Inflammatory macrophage treated with lipopolysaccharide for 1 hour (primary cell): ENCODE measurements at regions not wholly inside any gene's neighbourhood (a gene's known extent, or its start where the extent isn't known, plus 50 kb on each side); places are given as distances from the start of the nearest gene placed in this dataset.
A peak's percentile ranks its signal among the peaks of the same experiment; 100 is the strongest.

Experiments
- DNase-seq, 2 donors: peaks; one replicate each; pipeline ENCODE4 v3.0.0-alpha.2; 2020 to 2022

DNA sequence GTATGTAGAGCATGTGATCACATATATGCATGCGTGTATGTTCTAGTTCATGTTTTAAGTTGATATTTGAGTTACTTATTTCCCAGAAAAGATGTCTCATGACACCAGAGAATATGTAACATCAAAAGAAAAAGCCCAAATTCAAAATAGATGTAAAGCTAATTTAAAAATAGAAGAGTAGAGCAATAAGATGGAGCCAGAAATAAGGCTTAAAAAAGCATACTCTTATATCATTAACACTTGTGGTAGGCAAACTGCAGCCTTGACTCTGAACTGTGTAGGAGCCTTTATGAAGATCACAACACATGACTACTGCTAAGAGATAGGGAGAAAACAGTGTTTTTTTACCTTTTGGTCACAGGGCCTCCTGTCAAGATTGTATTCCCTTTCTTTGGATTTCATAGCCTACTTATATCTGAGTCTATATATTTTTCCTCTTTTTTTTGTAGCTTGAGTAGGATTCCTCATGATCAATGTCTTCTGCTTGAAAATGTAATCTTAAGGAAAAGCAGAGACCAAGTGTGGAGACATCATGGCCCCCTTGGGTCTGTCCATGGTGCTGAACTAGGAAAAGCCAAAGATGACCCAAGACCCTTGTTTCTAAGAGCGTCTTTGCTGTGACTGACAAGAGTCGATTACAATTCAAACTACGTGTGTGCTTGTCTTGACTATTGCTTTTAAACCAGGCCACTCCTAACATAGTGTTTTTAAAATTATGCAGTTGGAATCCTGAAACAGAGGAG lies 390.4 kb downstream of the SHISA9 start:
- no peak for DNase-seq

DNA sequence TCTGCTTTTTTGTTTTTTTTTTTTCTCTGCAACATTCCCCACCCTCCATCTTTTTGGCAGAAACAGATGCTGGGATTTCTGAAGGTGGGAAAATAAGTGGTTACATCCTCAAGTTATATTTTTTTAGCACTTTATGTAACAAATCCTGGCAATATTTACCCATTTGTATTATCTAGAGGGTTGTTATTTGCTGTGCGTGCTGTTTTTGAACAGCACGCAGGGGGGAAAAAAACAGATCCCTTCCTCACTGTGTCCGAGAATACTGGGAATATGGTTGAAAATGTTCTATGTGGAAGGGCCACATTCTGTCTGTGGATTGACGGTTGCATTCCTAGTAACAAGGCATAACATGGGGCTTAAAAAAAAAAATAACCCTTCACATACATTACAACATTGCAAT lies 394.8 kb downstream of the SHISA9 start:
- no peak for DNase-seq

GRCh38 chr16:13298666-13299065 lies 397.3 kb downstream of the SHISA9 start:
- no peak for DNase-seq

- no peak for DNase-seq
These were observed 398.9 kb downstream of the SHISA9 start for GRCh38 chr16:13300066-13300840.

DNA sequence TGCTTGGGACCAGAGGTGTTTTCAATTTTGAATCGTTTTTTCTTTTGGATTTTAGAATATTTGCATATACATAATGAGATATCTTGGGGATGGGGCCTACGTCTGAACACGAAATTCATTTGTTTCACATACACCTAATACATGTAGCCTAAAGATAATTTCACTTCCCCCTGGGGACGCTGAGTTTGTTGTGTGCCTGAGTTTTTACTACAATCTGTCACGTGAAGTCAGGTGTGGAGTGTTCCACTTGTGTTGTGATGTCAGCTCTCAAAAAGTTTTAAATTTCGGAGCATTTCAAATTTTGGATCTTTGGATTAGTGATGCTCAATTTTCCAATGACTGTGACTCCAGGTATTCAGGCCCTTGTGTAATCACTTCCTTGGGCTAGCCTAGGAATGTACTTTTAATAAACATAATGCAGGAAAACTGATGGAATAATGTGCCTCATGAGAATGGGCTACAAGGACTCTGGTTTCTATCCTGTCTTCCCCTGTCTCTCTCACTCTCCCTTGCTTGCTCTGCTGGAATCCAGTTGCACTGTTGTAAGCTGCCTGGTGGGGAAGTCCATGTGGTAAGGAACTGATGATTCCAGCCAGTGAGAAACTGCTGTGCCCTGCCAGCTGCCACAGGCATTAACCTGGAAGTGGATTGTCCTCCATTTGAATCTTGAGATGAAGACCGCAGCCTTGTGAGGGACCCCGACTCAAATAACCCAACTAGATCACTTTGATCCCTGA lies 403.8 kb downstream of the SHISA9 start:
- no peak for DNase-seq

DNA sequence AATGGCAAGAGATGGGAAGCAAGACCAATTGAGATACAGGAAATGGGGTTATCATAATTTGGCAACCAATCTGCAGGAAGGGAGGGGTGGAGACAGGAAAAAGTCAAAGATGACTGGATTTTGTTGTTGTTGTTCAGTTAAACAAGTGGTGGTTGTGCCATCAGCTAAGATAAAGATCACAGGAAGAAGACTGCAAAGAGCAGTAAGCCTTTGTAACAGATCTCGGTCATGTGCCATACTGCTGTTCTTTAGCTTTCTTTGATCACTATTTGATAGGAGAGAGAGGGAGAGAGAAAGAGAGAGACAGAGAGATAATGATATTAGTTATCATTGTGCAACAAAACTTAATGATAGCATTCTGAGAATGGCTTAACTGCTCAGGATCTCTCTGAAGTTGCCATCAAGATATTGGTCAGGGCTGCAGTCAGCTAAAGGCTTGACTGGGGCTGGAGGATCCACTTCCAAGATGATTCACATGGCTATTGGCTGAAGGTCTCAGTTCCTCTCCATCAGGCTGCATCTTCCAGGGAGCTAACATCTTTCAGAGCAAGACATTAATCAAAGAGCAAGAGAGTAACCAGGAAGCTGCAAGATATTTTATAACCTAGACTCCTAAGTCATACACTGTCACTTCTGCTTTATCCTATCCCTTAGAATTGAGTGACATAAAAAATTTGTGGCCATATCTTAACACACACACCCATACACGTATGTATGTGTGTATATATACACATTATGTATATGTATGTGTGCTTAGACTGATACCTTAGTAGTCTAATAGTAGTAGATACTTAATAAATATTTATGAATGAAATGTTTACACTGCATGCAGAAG lies 405.0 kb downstream of the SHISA9 start:
- no peak for DNase-seq

DNA sequence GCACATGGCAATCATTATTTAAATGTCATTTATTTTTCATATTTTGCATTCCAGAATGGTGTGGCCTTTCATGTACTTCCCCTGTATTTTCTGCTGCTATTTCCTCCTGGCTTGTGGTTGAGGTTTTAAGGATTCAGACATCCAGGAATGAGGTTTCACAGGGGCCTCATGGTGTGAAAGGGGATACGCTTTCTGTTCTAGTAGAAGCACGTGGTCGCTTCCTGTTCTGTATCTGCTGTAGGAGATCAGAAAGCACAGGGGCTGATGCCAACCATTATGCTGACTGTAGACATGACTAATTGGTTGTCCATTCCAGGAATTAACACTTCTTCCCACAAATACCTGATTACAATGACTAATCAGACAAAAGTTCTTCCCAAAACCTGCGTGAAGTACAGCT lies 405.9 kb downstream of the SHISA9 start:
- no peak for DNase-seq

- no peak for DNase-seq
These were observed 406.5 kb downstream of the SHISA9 start for GRCh38 chr16:13307851-13308250.

GRCh38 chr16:13312063-13312462 lies 410.7 kb downstream of the SHISA9 start:
- DNase-seq = no peak

DNA sequence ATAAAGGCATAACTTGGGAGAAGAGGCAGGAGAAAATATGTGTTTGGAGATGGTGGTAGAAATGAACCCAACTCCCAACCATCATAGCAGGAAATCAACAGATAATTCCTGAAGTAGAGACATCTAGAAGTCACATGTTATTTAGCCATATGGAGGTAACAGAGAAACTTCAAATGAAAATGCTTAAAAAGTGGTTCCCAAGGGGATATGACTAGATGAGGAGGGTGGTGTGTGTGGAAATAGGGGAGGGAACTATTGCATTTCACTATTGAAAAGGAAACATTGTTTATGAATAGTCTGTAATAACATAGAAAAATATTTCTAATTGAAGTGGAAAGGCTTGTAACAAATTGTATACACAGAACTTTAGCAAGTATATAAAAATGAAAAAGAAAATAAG lies 412.0 kb downstream of the SHISA9 start:
- DNase-seq = no peak

DNA sequence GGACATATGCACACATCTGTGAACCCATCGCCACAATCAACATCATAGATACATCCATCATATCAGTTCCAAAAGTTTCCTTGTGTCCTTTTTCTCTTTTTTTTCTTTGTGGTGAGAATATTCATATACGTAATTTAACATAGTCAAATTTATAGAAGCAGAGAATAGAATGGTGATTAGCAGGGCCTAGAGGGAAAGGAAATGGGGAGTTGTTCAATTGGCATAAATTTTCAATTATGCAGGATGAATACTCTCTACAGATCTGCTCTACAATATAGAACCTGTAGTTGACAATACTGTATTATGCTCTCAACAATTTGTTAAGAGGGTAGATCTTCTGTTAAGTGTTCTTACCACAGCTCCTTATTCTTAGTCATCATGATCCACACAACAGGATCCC lies 413.2 kb downstream of the SHISA9 start:
- DNase-seq = no peak

GRCh38 chr16:13315642-13316427 lies 414.4 kb downstream of the SHISA9 start:
- peak in 1 of 2 donors; percentile 12 for DNase-seq

DNA sequence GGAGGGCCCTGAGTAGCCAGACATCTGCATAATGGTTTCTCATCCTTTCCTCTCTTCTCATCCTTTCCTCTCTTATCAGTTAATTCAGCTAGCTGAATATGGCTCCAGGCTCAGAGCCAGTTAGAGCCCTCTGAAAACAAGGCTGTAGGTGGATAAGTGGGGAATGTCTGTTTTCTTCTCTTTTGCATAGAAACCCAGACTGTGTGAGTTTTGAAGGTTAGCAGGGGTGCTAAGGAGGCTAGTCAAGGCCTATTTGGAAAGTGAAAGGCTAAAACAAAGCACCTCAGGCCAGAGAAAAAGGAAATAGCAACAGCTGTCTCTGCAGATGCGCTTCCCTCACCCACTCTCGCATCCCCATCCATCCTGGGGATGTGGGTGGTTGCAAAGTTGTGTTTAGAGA lies 420.9 kb downstream of the SHISA9 start:
- no peak for DNase-seq

DNA sequence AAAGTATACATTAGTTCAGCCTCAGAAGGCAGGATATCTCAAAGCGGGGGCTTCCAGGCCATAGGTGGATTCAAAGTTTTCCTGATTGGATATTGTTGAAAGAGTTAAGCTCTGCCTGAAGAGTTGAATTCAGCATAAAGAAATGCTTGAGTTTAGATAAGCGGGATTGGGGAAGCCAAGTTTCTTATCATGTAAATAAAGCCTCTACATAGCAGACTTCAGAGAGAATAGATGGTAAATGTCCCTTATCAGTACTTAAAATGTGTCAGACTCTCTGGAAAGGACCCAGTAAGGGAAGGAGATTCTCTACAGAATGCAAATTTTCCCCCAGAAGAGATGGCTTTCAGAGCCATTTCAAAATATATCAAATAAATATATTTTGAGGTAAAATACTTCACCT lies 423.5 kb downstream of the SHISA9 start:
- DNase-seq = no peak

GRCh38 chr16:13325396-13325795 lies 424.0 kb downstream of the SHISA9 start:
- DNase-seq = no peak

DNA sequence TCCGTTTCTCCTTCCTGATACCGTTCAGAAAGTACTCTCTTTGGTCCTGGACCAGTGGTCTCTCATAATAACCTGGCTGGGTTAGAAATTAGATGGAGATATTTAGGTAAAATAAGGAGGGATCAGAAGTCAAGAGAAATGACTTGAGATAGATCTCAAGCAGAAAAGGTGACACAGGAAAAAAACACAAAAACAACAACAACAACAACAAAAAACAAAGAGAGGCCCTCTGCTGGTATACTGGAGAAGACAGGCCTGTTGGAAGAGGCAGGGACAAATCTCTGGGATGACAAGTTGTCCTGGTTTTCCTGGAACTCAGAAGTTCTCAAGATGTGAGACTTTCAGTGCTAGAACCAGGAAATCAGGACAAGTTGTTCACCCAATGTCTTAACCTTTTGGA lies 430.5 kb downstream of the SHISA9 start:
- no peak for DNase-seq

- DNase-seq = no peak
These were observed 431.4 kb downstream of the SHISA9 start for GRCh38 chr16:13332713-13333255.

DNA sequence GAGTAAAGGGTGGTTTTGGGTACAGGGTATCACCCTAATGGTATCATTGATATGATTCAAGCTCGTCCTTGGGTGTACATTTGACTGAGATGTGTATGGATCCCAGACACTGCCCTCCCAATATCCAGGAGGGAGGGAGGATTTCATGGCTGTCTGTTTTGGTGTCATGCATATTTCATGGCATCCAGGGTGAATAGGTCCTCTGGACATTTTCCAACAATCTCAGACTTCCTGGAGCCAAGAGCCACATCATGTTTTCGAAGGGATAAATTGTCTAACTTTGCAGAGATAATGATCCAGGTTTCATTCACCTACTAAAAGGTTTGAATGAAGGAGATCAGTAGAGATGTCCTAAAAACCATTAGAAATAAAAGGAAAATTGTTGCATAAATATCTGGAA lies 431.9 kb downstream of the SHISA9 start:
- no peak for DNase-seq

DNA sequence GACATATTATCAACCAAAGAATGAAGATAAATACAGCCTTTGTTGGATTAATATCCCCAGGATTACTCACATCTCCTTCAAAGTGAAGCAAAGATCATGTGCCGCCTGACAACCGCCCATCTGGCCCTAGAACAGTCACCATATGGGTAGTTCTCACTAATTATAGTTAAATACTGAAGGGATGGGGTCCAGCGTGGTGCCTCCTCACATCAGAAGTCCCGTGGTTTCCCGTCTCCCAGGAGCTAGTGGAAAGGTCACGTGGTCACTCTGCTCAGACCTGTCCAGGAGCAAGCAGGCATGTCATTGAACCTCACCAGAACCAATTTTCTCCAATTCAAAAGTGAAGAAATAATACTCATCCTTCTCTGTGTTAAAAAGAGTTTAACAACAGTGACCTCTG lies 434.5 kb downstream of the SHISA9 start:
- no peak for DNase-seq

DNA sequence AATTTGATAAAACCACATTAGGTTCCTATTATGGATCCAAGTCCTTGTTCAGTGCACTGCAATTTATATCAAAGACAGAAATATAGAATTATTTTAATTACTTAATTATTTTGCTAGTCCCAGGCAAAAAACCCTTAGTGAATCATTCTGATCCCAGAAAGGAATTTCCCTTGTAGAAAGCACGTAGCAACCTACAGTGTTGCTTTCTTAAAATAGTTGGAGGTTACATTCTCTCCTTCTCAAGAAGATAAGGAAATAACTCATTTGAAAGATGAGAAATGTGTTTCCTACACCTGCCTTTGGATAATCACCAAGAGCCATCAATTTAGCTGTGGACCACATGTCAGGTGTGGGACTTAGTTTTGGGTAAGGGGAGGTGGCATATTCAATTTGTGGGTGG lies 434.9 kb downstream of the SHISA9 start:
- no peak for DNase-seq
